COLO829 (cell line): ENCODE measurements at regions not wholly inside any gene's neighbourhood (a gene's known extent, or its start where the extent isn't known, plus 50 kb on each side); places are given as distances from the start of the nearest gene placed in this dataset.
A peak's percentile ranks its signal among the peaks of the same experiment; 100 is the strongest.

Experiments used
- DNase-seq: peaks from one replicate; pipeline ENCODE4 v3.0.0; 2012; ENCODE audit warnings: low spot score

DNA sequence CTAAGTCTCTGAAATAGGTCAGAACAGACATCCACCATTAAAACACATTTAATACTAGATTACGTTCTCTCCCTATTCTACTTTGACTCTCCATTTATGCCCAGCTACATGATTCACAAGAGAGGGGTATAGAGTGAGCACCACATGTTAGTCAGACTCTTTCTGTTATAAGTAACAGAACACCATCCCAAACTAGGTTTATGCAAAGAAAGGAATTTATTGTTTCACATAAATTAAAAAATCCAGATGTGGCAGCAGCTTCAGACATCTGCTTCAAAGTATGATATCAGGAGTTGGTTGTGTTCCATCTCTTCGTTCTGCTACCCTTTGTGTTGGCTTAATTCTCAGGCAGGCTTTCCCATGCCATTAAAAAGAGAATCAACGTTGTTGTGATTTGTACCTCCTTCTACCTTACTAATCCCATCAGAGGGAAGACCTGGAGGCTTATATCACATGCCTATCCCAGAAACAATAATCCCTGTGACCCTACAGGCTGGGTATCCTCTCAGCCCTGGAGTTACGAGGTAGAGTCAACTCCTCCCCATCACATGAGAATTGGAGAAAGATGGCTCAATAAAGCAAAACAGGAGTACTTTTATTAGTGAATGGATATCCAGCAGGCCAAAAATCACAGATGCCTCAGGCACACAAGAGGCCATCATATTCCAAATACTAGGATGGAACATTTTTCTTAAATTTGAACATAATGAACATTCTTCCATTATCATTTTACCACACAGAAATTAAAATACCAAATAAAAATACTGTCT is 163.2 kb downstream of the SLC7A11 start:
- DNase-seq: no peak

DNA sequence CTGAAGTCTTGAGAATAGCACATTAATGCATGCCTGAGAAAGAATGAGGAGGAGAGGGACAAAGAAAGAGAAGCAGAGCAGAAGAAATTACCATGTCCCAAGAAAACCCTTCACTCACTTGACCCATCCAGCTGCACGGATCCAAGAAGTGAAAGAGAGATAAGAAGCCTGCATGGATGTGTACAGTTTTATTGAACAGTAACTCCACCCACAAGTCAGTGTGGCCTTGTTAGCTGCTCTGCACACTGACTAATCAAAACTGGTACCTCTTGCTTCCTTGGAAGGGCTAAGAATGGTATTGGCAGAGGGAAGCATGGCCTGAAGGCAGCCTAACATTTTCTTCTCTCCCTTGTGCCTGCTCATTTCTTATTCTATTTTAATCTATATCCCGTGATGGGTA is 163.9 kb downstream of the SLC7A11 start:
- no peak for DNase-seq

DNA sequence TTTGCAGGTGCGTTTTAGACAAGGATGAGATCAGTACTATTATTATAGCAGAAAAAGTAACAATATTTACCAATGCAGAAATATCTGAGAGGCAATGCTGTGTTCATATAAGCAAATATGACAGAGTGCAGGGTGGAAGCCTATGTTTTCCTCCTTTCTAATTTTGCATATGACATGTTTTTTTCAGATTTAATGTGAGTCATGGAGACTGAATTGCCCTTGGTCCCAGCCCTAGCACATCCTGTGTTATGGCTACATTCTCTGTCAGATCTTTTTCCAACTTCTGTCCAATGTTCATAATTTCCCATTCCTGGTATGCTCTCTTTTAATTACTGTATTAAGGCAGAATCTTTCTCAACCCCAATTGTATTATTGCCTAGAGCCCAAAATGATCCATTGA is 165.6 kb downstream of the SLC7A11 start:
- no peak for DNase-seq

DNA sequence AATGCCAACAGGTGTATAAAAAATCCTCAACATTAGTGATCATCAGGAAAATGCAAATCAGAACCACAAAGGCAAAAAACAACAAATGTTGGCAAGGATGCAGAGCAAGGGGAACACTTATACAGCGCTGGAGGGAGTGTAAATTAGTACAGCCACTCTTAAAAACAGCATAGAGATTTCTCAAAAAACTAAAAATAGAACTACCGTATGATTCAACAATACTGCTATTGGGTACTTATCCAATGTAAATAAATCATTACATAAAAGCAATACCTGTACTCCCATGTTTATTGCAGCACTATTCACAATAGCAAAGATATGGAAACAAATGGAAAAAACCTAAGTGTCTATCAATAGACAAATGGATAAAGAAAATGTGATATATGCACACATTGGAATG is 171.3 kb downstream of the SLC7A11 start:
- DNase-seq: no peak

DNA sequence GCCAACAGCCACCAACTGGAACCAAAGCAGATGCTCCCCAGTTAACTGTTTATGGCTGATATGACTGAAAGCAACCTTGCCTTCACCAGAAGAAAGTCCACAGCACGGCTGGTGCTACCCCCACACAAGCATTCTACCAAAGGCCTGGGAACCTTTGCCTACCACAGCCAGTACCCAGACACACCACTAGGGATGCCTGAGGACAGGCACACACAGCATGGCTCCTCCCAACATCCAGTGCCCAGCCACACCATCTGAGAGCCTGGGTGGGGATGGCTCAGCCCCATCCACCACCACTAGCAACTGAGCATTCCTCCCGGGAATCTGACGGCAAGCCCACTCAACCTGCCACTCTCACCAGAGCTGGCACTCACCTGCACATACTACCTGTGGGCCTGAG is 178.6 kb downstream of the SLC7A11 start:
- no peak for DNase-seq

DNA sequence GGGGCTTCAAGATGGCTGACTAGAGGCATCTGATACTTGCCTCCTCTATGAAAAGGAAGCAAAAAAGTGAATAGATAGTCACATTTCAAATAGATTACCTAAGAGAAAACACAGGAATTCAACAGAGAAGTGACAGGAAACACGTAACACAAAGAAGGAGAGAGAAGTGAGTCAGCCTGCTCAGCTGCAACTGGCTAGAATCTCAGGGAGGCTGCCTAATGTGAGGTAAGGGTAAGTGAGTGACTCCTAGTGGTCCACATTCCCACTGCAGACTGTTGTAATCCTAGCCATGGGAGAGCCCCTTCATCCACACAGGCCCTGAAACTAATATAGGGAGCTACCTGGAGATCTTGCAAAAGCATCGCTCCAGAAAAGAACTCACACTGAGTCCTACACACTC is 179.2 kb downstream of the SLC7A11 start:
- no peak for DNase-seq

DNA sequence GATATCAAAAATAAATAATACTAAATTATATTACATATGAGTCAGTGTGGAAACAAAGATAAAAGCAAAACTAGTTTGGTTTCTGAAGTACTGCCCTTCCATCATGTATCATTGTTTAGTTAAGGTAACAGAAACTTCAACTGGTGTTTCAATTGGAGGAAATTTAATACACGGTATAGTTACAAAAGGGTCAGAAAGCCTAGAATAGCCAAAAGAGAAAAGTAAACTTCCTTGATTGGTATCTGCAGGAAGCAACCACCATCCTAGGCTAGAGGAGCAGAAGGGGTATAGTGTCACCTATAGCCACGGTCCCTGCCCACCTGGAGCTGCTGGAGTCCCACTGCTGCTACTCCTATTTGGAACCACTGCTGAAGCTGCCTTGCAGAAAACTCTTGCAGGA is 185.6 kb downstream of the SLC7A11 start:
- DNase-seq: no peak

DNA sequence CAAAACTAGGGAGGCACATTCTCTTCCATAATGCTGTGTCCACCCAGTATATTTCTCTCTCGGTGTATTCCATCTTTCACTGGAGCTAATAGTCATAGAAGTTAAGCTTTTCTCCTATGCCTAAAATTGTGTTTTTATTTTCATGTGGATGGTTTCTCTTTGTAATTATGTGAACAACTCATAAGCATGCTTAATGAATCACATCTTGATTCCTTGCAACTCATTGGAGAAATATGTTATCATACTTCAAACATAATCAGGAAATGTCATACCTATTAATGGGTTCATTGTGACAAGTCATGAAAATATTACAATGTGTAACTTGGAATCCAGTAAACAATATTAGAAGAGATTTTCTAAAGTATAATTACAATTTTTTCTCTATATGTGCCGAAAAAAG is 186.3 kb downstream of the SLC7A11 start:
- no peak for DNase-seq

DNA sequence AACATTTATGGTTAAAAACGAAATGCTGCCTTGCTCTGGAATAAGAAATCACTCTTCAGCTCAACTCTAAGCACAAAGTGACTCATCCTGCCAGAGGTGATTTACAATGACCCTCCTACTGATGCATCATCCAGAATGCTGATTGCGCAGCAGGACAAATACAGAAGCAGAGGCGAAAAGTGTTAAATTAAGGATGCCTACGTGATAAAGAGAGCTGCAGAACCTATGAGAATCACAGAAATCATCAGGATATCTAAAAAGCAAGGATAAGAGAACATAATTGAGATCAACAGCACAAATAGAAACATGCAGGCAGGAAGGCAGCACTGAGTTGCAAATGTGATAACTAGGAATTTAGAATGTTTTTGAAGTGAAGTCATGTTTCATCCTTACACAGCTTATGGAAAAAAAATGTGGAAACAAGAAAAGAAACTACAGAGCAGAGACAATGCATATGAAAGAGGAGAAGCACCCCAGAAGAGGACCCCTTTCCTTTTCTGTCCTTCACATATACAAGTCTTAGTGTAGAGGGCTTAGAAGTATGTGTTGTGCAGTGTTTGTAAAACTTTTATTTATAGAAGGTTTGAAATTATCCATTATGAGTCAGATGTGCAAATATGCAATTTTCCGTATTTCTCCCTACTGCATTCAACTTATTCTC is 188.4 kb downstream of the SLC7A11 start:
- peak; percentile 66 for DNase-seq

DNA sequence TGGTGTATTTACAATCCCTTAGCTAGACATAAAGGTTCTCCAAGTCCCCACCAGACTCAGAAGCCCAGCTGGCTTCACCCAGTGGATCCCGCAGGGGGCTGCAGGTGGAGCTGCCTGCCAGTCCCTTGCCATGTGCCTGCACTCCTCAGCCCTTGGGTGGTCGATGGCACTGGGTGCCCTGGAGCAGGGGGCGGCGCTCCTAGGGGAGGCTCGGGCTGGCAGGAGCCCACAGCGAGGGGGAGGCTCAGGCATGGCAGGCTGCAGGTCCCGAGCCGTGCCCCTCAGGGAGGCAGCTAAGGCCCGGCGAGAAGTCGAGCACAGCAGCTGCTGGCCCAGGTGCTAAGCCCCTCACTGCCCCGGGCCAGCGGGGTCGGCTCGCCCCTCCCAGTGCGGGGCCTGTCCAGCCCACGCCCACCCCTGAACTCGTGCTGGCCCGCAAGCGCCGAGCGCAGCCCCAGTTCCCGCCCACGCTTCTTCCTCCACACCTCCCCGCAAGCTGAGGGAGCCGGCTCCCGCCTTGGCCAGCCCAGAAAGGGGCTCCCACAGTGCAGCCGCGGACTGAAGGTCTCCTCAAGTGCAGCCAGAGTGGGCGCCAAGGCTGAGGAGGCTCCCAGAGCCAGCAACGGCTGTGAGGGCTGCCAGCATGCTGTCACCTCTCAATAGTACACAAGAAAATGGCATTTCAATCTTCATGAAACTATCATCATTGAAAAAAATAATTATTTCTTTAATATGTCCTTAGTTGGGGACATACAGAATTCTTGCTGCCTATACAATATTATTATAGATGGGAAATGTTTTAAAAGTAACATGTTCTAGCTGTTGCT is 189.1 kb downstream of the SLC7A11 start:
- DNase-seq: no peak

DNA sequence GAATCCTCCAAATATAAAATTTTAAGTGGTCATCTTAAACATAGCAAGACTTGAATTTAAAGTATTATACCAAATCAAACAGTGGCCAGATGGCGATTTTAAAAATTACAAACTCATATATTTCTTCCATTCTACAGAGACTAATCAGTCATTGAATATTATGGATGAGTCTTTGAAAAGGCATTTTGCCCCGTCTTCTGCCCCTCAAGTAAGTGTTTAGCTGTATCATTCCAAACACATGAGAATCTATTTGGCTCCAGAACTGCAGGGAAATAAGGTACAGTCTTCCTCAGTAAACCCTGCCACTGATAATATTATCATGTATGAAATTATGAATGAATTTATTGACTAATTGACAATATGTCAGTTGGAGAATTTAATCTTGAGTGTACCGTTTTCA is 191.0 kb downstream of the SLC7A11 start:
- DNase-seq: no peak

DNA sequence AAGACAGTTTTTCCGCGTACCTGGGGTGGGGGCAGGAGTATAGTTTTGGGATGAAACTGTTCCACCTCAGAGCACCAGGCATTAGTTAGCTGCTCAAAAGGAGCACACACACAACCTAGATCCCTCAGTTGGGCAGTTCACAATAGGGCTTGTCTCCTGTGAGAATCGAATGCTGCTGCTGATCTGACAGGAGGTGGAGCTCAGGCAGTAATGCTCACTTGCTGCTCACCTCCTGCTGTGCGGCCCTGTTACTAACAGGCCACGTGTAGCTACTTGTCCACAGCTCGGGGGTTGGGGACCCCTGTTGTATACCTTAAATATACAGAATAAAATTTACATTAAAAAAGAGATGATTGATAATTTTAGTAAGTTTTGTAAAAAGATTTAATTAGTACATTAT is 191.5 kb downstream of the SLC7A11 start:
- DNase-seq: no peak

DNA sequence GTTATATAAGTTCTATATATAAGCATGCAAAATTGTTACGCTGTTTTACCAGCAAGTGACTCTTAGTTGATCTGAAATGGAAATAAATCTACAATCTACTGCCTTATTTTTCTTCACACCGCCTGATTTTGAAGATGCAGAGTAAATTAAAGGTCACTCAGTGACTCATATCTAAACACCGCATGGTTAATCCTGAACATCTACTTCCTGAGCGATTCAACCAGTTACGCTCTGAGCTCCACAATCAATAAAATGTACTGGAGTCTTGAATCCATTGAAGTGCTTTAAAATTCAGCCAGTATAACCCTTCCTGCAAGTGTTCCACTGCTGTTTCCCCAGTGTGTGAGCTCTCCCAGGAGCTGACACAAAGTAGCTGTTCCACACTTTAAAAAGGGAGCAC is 192.8 kb downstream of the SLC7A11 start:
- no peak for DNase-seq

DNA sequence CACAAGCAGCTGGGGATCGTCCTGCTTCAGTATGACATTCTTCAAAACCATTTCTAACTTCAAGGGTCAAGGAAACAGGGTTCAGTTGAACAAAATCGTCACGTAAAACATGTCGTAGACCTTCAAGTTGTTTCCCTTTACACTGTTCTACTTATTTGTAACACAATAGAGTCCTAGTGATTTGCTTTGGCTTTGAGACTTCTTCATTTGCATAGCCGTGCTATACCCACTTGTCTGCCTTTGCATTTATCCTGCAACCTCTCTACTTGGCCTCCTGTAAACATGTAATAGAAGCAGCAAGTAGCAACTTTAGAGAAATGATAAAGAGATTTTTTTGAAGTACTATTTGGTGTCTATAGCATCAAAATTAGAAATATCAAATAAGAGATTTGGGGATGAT is 194.9 kb downstream of the SLC7A11 start:
- DNase-seq: no peak

DNA sequence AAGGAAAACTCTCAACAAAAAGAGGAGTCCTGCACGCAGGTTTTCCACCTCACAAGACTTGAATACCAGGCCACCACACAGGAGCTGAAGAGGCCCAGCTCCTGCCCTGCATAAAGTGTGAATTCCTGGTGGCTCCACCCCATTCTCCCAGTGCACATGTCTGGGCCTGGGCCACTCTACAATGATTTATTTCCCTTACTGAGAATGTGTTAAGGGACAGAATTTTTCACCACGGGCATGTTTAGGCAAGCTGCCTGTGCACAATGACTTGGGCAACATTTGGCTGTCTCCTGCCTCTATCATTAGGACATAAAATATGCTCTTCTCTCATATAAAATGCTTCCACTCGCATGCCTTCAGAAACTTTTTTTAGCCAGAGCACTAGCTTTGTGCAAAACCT is 197.1 kb downstream of the SLC7A11 start:
- DNase-seq: no peak

DNA sequence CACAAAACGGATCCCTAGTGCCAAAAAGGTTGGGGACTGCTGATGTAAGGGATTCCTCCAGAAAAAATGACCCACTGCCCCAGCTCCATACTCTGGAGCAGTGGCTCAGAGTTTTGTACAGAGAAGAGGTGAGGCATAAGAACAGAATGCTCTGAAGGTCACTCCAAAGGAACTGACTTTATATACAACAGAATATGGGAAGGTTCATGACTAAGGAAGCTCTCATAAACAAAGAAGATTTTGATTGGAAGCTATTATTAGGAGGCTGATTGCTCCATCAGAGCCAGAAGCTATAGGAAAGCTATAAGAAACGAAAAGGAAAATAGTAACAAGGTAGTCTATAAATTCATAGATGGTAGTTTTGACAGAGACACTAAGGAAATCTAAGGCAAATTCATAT is 203.1 kb downstream of the SLC7A11 start:
- DNase-seq: no peak

DNA sequence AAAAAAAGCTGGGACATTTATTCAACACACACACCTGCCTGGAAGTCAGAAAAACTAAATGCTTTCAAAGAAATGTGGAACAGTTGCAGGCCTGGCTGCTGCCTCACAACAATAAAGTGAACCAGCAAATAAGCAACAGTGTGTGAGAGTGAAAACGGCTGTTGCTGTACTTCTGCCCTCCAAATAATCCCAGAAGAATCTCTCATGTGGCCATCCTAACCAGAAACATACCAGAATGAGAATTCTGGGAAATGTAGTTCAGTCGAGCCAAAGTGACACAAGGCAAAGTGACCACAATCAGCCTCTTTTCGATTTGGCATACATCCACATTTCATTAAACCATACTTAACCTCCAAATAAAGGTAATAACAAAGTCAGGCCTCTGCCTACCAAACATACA is 204.5 kb downstream of the SLC7A11 start:
- DNase-seq: no peak

DNA sequence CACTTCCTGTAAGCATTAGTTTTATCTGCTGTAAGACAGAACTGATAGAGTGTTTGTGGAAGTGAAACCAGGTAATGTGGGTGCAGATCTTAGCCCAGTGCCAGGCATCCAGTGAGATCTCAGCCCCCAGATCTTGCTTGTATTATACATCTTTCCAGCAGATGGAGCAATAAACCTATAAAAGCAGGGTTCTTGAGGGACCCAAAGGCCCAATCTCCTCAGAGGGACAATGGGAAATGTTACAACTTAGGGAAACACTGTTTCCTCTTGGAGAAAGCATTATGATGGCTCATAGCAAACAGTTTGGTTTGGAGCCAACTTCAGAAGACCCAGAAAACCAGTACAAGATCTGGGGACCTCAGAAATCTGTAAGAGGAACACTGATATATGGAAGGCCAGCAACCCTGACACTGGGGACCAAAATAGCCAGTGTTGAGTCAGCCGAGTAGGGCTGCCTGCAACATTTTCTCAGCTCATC is 206.3 kb downstream of the SLC7A11 start:
- DNase-seq: peak; percentile 77

DNA sequence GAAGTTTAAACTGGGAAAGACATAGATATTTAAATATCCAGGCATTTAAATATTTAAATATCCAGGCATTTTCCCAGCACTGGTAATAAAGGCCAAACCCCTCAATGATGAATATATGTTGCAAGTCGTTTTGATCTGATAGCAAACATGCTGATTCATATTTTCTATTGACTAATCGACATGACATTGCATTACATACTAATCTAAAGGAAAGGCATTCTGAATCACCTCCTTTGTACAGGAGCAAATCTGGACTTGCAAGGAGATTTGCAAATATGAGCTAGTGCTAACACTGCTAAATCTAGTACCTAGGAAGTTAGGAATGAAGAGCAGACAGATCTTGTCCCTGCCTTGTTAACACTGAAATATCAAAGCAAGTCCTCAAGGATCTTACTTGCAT is 207.3 kb downstream of the SLC7A11 start:
- peak; percentile 15 for DNase-seq

DNA sequence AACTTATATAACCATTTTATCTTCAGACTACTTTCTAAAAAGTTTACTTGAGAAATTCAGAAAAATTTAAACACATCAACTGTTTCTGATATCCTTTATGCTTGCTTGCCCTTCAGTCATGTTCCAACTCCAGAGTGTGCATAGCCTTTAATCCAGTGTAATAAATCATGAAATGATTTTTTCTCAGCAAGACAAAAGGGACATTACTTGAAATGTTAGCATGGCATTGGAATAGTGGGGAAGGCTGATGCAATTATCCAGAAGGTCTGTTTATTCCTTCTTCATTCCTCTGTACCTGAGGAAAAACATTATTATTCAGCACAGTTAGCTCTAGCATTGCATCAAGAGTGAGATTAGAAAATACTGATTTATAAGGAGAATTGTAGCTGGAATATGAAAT is 209.9 kb downstream of the SLC7A11 start:
- DNase-seq: no peak

DNA sequence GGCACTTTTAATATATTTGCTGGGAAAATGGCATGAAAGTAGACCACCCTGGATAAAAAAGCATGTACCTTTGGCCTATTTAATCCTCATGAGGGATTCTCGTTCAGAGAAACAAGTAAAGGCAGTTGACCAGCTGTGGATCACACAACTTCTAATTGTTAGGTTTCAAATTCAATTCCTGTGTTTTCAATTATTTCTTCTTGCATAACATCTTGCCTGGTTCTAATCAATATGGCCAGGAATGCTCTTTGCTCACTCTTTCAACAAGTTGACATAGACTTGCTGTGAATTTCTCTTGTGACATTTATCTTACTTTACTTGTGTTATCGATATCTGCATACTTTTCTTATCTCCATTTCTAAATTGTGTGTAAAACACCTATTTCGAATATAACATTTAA is 211.8 kb downstream of the SLC7A11 start:
- DNase-seq: no peak

DNA sequence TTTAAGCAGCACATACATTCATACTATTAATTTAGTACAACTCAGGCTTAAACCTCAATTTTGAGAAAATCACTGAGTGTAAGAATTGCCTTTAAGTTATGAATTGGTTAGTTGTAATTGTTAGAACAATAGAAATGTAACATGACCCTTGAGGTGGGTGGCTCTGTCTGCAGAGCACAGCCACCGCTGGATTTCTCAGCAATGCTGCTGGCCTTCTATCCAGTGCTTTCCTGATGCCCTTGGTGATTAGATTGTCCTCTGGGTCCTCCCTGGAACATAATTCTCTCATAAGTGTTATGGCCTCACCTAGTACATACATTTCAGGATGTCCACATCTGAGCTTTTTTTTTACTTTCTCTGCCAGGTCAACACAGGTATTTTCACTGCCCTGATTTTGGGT is 213.2 kb downstream of the SLC7A11 start:
- DNase-seq: no peak
